Caco-2 (cell line): ENCODE measurements at regions not wholly inside any gene's neighbourhood (a gene's known extent, or its start where the extent isn't known, plus 50 kb on each side); places are given as distances from the start of the nearest gene placed in this dataset.

Source experiments
- BruUV-seq: library from RNA; stranded (reverse); fragments of 400-500 nt; replicated peaks from 2 replicates; lab custom pipeline; 2021; lab: Mats Ljungman, UMichigan
- CTCF ChIA-PET: fragments of 300-600 bp; sonication (Branson Sonifier 250); formaldehyde crosslinking; loops from one replicate; lab custom pipeline; 2022; ENCODE audit warnings: antibody characterized with exemption; lab: Charles Lee
- POLR2A ChIA-PET: fragments of 300-600 bp; sonication (Branson Sonifier 250); formaldehyde crosslinking; loops from one replicate; lab custom pipeline; 2022; ENCODE audit warnings: antibody characterized with exemption; lab: Charles Lee
- DNase-seq, 2 experiments: peaks; one replicate each; pipeline versions ENCODE4 v3.0.0 to v3.0.0-alpha.2; 2020 to 2022
- H3K27me3 ChIP-seq: replicated peaks from 2 replicates; pipeline ENCODE4 v1.6.0; 2011; ENCODE audit warnings: low read length; ENCODE audit not compliant: control insufficient read depth, insufficient read depth
- H3K36me3 ChIP-seq: 2 replicates; pipeline ENCODE4 v1.5.1; 2011; ENCODE audit warnings: low read length; ENCODE audit not compliant: control insufficient read depth, insufficient read depth
- H3K4me1 ChIP-seq: fragments of 250-450 bp; sonication (Bioruptor Pico); 2 replicates; pipeline ENCODE4 v1.5.1; 2020; ENCODE audit warnings: mild to moderate bottlenecking
- H3K4me3 ChIP-seq: 2 replicates; pipeline ENCODE4 v1.5.1; 2011; ENCODE audit warnings: low read depth, mild to moderate bottlenecking, control low read depth, low read length
- H3K9me3 ChIP-seq: fragments of 250-450 bp; sonication (Bioruptor Pico); 2 replicates; pipeline ENCODE4 v1.5.1; 2020; ENCODE audit warnings: mild to moderate bottlenecking, moderate library complexity
- H3K27ac Mint-ChIP-seq: one replicate; pipeline ENCODE4 v1.8.0; 2022; ENCODE audit warnings: mixed read lengths; ENCODE audit not compliant: unreplicated experiment
- H3K27me3 Mint-ChIP-seq: one replicate; pipeline ENCODE4 v1.8.0; 2022; ENCODE audit warnings: mixed read lengths; ENCODE audit not compliant: insufficient read depth, unreplicated experiment
- H3K36me3 Mint-ChIP-seq: one replicate; pipeline ENCODE4 v1.8.0; 2022; ENCODE audit warnings: mild to moderate bottlenecking, mixed read lengths; ENCODE audit not compliant: insufficient read depth, unreplicated experiment
- H3K4me1 Mint-ChIP-seq: one replicate; pipeline ENCODE4 v1.8.0; 2022; ENCODE audit warnings: low read depth, mixed read lengths; ENCODE audit not compliant: unreplicated experiment
- H3K4me3 Mint-ChIP-seq: one replicate; pipeline ENCODE4 v1.8.0; 2022; ENCODE audit warnings: mild to moderate bottlenecking, moderate library complexity, mixed read lengths; ENCODE audit not compliant: unreplicated experiment
- H3K9me3 Mint-ChIP-seq: one replicate; pipeline ENCODE4 v1.8.0; 2022; ENCODE audit warnings: mixed read lengths; ENCODE audit not compliant: unreplicated experiment
- CTCF ChIP-seq, 2 experiments: fragments of 200-600 bp in 1 of 2; IDR thresholded peaks; 1 replicate in 1 of 2; 2 replicates in 1 of 2; pipeline versions ENCODE4 v1.5.1 to v1.8.0; 2011 to 2022; ENCODE audit warnings: antibody characterized with exemption in 1 of 2, control low read depth in 1 of 2, inconsistent platforms in 1 of 2, low read depth in 1 of 2, low read length in 1 of 2, mild to moderate bottlenecking in 1 of 2, moderate library complexity in 1 of 2; ENCODE audit not compliant: insufficient read depth in 1 of 2, severe bottlenecking in 1 of 2, unreplicated experiment in 1 of 2
- intact Hi-C: fragments of 100-400 bp; cut with micrococcal nuclease; formaldehyde crosslinking; loops from one replicate; pipeline ENCODE4 v1.10.0; 2022; ENCODE audit not compliant: unreplicated experiment

- ChIA-PET POLR2A (no interaction called here), CTCF (no interaction called here)
- Histone ChIP-seq H3K27me3 (no peaks in the 10 kb centered on the region), H3K4me3 (no peak overlapping the region), H3K9me3 (no peaks in the 10 kb centered on the region), H3K4me1 (peaks cover 8% of the 10 kb centered on the region; the same call in 1 of the 2 replicates), H3K36me3 (no peaks in the 10 kb centered on the region)
- intact Hi-C loops = loop anchor here (5.0 kb wide), 1 partner anchor 1163 kb away; no protein-coding TSS in a partner anchor
- Mint-ChIP-seq H3K9me3 (no peaks in the 10 kb centered on the region), H3K36me3 (no peaks in the 10 kb centered on the region), H3K27me3 (peaks cover 5% of the 10 kb centered on the region), H3K4me3 (no peak overlapping the region), H3K27ac (no peak overlapping the region), H3K4me1 (peaks cover 9% of the 10 kb centered on the region)
- DNase-seq = no peak
- BruUV-seq = no TSS peak
- TF ChIP-seq CTCF (IDR thresholded peaks at IDR 0.05; ENCODE audit: insufficient read depth in 1 of 2, low read depth in 1 of 2, low read length in 1 of 2, severe bottlenecking in 1 of 2, unreplicated experiment in 1 of 2) = no peak
Observed at GRCh38 chr3:71924721-71925120, 139.8 kb upstream of the PROK2 start.

- POLR2A ChIA-PET = no interaction called here
- no peaks in the 10 kb centered on the region for H3K9me3 Mint-ChIP-seq
- H3K36me3 Mint-ChIP-seq = no peaks in the 10 kb centered on the region
- Histone ChIP-seq H3K4me3 (no peak overlapping the region), H3K27me3 (no peaks in the 10 kb centered on the region), H3K4me1 (peaks cover 8% of the 10 kb centered on the region; the same call in 1 of the 2 replicates), H3K36me3 (no peaks in the 10 kb centered on the region), H3K9me3 (no peaks in the 10 kb centered on the region)
- H3K27me3 Mint-ChIP-seq = peaks cover 4% of the 10 kb centered on the region
- intact Hi-C loops = no loop called here
- H3K4me1 Mint-ChIP-seq = peaks cover 9% of the 10 kb centered on the region
- H3K4me3 Mint-ChIP-seq = no peak overlapping the region
- no peak for DNase-seq
- no peak for TF ChIP-seq CTCF (IDR thresholded peaks at IDR 0.05; ENCODE audit: insufficient read depth in 1 of 2, low read depth in 1 of 2, low read length in 1 of 2, severe bottlenecking in 1 of 2, unreplicated experiment in 1 of 2)
- CTCF ChIA-PET = no interaction called here
- BruUV-seq = no TSS peak
- H3K27ac Mint-ChIP-seq = no peak overlapping the region
Observed at GRCh38 chr3:71921036-71921435, 136.1 kb upstream of the PROK2 start.

- Histone ChIP-seq H3K4me1 (peaks cover 8% of the 10 kb centered on the region; the same call in 1 of the 2 replicates), H3K9me3 (no peaks in the 10 kb centered on the region), H3K36me3 (no peaks in the 10 kb centered on the region), H3K4me3 (no peak overlapping the region), H3K27me3 (no peaks in the 10 kb centered on the region)
- BruUV-seq = no TSS peak
- intact Hi-C loops = no loop called here
- Mint-ChIP-seq H3K27me3 (no peaks in the 10 kb centered on the region), H3K36me3 (no peaks in the 10 kb centered on the region), H3K27ac (no peak overlapping the region), H3K9me3 (no peaks in the 10 kb centered on the region), H3K4me3 (no peak overlapping the region), H3K4me1 (peaks cover 9% of the 10 kb centered on the region)
- CTCF ChIA-PET = no interaction called here
- no peak for DNase-seq
- TF ChIP-seq CTCF (IDR thresholded peaks at IDR 0.05; ENCODE audit: insufficient read depth in 1 of 2, low read depth in 1 of 2, low read length in 1 of 2, severe bottlenecking in 1 of 2, unreplicated experiment in 1 of 2) = no peak
- POLR2A ChIA-PET = no interaction called here
Observed at GRCh38 chr3:71919572-71919971, 134.6 kb upstream of the PROK2 start.
